Left colon (tissue), 2 donors: ENCODE measurements at regions not wholly inside any gene's neighbourhood (a gene's known extent, or its start where the extent isn't known, plus 50 kb on each side); places are given as distances from the start of the nearest gene placed in this dataset.
"Not testable (repeated sequence)": the region's sequence is repeated elsewhere in the genome, so short reads cannot be mapped to it uniquely, and the experiment has no call there.

Source experiments
- ATAC-seq: fragments of 200-7000 bp; cut with Tn5 transposase; one replicate; pipeline ENCODE4 v1.9.1; 2020; ENCODE audit warnings: mild to moderate bottlenecking, moderate library complexity
- DNase-seq, 2 donors: peaks; one replicate each; pipeline ENCODE4 v3.0.0-alpha.2; 2020
- intact Hi-C, 2 donors: fragments of 100-400 bp; cut with DNase I in 1 of 2; cut with micrococcal nuclease in 1 of 2; formaldehyde crosslinking; loops; one replicate each; pipeline versions ENCODE4 v1.11.2 to v1.14.0; 2022; cut with DNase I, micrococcal nuclease
- donor health status: DM: no; HTN: no; CAD: no.
- donor health status: DM: yes; HTN: yes; CAD: no.

DNA sequence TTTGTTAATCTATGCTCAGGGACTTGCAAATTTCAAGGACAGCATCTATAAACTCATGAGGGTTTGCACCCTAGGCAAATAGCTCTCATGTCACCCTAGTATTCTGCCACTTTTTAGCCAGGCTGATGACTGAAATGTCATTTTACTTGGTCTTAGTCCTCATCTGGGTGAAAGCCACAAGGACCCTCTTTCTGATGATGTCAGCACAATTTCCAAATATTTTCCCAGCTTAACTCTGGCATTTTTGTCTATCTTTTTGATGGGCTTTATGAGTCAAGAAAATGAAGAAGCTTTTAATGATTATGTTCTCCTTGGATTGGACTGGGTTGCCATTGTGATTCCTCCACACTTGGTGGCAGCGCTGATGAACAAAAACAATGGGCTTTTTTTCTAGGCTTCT, 420.1 kb upstream of the BTBD3 start:
- no peak for DNase-seq
- ATAC-seq: no peak
- intact Hi-C loops: no loop called here

DNA sequence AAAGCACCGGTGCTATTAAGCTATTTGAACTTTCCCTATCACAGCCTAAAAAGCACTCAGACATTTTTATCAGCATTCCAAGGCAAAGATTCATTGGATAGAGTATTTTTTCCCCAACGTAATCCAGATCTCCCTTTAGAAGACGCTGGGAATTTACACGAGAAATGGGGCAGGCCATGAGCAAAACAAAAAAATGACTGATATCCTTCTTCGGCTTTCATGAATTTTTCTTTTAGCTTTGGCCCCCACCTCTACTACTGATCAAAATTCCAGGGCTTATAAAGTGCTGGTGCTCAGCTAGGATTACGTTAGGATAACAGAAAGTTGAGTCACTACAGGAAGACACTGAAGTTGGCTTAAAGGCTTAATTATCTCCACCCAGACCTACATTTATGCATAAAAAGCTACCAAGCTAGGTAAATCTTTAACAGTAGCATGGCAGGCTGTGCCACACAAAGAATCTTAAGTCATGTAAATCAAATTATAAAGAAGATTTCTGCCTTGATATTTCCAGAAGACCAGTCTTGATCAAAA, 418.5 kb upstream of the BTBD3 start:
- ATAC-seq: no peak
- no peak for DNase-seq
- intact Hi-C loops: no loop called here

DNA sequence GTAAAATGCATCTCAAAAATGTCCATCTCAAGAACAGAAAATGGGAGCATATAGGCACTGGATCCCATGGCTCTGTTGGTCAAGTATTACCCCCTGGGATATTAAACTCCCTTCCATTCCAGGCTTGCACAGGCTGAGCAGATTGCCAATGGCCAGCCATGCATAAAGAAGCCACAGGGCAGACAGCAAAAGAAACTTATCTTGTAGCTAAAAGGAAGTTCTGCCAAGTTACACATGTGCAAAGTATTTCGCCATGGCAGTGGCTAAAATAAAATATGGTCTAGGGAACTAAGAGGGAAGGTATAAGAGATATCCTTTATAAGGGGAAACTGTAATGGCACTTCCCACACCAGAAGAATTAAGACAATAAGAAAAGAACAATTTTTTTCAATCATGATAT, 415.6 kb upstream of the BTBD3 start:
- no peak for DNase-seq
- intact Hi-C loops: no loop called here
- ATAC-seq: no peak

DNA sequence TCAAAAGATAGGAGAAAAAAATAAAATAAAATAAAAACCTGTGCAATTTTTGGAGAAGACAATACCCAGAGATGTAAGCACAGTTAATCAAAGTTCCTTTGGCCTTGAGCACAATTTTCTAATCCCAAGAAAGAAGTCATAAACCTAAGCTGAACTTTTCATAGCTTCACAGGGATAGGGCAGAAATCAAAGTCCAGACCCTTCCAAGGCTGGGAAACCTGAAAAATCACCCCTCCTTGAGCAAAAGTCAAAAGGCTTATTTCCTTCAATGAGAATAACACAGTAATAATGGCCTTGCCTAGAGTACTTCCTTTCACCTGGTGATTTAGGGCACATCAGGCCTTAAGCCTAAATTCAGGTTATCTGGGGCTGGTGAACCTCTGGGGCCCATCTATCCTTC, 415.0 kb upstream of the BTBD3 start:
- intact Hi-C loops: no loop called here
- DNase-seq (no peak), ATAC-seq (peak; percentile 84)

DNA sequence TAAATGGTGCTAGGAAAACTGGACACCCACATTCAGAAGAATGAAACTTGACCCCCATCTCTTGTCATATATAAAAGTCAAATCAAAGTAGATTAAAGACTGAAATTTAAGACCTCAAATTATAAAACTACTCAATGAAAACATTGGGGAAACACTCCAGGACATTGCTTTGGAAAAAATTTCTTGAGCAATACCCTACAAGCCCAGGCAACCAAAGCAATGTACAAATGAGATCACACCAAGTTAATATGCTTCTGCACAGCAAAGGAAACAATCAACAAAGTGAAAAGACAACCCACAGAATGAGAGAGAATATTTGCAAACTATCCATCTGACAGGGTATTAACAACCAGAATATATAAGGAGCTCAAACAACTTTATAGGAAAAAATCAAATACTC, 407.9 kb upstream of the BTBD3 start:
- intact Hi-C loops: no loop called here
- DNase-seq: no peak
- ATAC-seq: no peak

DNA sequence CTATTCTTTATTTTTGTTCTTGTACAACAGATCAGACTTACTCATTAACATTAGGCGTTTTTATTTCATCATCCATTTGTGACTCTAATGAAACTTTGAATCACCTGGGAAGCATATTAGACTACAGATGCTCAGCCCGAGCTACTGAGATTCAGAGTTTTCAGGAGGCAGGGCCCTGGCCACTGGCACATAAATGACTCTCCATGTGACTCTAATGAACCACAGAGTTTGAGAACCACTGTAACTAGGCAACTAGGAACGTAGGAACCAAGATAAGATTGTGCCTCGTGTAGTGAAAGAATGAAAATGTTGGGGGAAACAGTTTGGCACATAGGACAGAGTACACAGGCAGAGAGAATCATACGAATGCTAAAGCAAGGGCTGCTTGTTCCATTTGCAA, 405.9 kb upstream of the BTBD3 start:
- DNase-seq (no peak), ATAC-seq (no peak)
- intact Hi-C loops: no loop called here

DNA sequence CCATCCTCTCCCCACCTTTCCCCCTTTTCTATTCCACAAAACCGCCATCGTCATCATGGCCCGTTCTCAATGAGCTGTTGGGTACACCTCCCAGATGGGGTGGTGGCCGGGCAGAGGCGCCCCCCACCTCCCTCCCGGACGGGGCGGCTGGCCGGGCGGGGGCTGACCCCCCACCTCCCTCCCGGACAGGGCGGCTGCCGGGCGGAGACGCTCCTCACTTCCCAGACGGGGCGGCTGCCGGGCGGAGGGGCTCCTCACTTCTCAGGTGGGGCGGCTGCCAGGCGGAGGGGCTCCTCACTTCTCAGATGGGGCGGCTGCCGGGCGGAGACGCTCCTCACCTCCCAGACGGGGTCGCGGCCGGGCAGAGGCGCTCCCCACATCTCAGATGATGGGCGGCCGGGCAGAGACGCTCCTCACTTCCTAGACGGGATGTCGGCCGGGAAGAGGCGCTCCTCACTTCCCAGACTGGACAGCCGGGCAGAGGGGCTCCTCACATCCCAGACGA, 404.4 kb upstream of the BTBD3 start:
- ATAC-seq, intact Hi-C loops: not testable (repeated sequence)

DNA sequence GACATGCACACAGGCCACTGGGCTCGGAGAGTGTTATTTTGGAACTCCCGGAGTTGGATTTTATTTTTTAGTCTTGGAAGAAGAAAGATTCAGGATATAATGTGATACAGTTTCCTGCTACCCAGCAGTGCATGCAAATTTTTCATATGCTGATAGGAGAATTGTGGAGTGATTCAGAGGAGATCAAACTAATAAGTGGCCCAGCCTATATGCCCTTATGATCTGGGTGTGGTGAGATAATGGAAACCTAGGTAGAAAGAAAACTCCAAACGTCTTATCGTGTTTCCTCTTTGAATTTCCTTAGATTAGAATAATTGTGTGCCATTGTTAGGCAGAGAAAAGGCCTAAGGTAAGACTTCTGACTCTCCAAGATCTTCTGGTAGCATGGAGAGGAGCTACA, 401.2 kb upstream of the BTBD3 start:
- intact Hi-C loops: no loop called here
- no peak for DNase-seq
- ATAC-seq: peak; percentile 98

More for the DNA sequence above, 404.4 kb upstream of the BTBD3 start:
- DNase-seq: not testable (repeated sequence)

DNA sequence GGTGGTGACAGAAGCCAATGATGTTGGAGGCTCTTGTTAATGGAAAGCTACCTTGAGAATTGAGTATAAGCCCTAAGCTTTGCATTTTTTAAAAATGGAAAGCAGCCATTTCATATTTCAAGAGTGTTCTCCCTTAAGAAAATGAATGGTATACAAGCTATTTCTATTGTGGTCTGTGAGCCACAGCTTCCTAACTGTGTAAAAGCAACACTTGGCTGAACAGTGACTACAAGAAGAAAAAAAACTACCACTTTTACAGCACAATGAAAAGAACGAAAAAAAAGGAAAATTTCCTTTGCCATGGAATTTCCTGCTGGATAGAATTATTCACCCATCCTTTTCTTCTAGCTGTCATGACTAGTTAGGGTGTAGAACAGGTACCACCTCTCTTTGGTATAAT, 397.1 kb upstream of the BTBD3 start:
- intact Hi-C loops: no loop called here
- ATAC-seq: no peak
- DNase-seq: no peak

DNA sequence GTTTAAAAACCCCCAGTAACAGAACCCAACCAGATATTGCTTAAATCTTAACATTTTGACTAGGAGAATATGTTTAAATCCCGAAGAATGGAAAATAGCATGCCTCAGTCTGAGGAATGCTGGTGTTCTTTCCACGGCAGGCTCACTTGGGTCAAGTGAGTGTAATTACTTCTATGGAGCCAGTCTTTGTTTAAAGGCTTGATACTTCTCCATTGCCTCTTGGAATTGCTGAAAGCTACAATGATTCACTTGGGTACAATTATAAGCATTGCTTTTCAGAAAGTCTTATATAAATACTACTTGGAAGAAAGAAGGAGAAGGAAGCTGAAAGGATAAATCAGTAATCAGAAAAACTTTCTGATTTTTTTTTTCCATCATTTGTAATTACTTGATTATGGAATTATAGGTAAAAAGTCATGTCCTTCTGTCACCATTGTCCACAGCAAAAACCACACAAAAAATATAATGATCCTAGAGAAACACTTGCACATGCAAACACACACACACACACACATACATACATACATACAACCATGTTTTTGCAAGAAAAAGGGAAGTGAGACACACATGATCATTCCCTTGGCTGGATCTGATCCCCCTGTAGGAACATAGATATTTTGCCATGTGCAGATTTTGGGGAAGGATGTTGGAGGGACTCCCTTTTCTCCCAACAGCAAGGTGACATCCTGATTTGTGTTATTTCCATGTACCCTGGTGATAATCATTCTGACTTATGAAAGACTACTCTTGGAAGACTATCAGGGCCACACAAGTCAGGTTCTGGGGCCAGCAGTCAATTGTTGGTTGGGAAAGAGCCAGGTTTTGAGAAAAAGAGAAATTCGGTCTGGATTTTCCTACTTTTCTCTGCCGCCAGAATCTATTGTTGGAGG, 396.0 kb upstream of the BTBD3 start:
- no peak for ATAC-seq
- no peak for DNase-seq
- intact Hi-C loops: no loop called here

DNA sequence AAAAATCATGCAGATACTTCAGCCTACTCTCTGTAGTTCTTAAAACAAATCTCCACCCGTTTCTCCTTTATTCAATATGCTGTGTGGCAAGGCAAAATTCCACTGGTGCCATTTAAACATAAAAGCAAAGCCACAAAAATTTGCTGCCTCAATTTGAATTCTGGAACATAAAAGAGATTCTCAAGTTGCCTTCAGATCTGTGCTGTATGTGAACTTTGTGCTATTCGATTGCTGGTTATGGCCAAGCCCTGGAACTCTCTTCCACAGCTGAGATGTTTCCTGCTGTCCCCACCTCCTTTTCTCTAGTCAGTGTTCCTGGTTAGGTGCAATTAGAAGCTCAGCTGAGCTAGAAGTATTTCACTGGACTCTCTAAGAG, 395.3 kb upstream of the BTBD3 start:
- ATAC-seq (peak; percentile 96), DNase-seq (no peak)
- intact Hi-C loops: no loop called here

DNA sequence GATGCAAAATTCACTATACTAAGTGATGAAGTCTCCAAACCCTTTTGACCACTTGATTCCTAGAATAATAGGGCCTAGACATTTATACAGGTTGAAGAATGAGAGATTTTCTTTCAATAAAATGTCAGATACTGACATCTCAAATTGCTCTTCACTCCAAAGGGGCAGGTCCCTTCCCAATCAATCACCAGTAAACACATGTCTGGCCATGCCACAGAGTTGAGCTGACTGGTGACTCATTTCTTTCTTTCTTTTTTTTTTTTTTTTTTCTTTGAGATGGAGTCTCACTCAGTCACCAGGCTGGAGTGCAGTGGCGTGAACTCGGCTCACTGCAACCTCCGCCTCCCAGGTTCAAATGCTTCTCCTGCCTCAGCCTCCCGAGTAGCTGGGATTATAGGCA, 388.6 kb upstream of the BTBD3 start:
- ATAC-seq (no peak), DNase-seq (no peak)
- intact Hi-C loops: no loop called here

DNA sequence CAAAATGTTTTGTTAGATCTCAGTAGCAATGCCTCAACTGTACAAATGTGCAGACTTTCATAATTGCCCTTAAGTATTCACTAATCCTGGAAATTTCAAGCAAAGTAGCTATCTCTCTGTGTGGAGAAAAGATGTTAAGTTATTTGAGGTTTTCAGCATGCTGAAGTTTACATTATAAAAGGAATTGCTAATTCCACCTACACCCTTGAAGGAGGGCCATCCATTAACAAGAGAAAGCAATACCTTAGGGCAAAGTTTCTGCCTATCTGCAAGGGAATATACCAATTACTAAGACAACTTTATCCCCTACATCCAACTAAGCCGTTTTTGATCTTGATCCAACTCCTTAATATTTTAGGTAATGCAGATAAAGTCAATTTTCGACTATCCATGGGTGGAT, 380.7 kb upstream of the BTBD3 start:
- ATAC-seq (no peak), DNase-seq (no peak)
- intact Hi-C loops: no loop called here

DNA sequence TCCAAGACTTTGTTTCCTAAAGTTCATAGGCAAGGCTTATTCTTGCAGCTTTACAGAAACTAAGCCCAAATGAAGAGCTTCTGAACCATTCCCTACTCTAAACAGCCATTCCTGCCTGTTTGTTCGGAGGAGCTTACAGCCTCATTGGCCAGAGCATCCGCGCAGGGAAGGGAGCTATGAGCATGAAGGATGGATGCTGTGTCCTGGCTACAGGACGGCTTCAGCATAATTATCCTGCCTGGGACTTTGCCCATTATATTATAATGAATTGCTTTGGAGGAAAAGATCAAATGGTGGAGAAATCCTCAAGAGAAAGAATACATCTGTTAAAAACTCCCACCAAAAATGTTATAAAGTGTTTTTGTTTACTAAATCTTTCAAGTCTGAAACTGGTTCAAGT, 378.2 kb upstream of the BTBD3 start:
- intact Hi-C loops: no loop called here
- ATAC-seq: no peak
- DNase-seq: no peak

DNA sequence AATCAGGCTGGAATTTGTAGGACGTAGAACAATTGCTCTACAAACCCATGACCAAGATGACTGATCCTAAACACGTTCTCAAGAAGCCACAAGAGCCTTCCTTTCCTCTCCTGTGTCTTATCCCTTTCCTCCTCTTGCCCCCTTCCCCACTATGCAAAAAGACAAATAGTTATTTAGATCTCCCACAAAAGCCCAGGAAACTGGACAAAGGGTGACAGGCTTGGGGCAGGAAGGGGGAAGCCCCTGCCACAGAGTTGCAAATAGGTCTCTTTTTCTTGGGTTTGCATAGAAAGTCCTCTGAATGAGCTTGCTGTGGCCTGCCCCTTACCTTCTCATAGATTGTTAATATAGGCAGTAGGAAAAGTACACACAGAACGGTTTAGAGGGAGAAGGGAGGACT, 377.1 kb upstream of the BTBD3 start:
- ATAC-seq (no peak), DNase-seq (no peak)
- intact Hi-C loops: loop anchor here in 1 of 2 donors (10.0 kb wide), 3 partner anchors 866 to 1066 kb away; partner anchors contain the start of gene JAG1

DNA sequence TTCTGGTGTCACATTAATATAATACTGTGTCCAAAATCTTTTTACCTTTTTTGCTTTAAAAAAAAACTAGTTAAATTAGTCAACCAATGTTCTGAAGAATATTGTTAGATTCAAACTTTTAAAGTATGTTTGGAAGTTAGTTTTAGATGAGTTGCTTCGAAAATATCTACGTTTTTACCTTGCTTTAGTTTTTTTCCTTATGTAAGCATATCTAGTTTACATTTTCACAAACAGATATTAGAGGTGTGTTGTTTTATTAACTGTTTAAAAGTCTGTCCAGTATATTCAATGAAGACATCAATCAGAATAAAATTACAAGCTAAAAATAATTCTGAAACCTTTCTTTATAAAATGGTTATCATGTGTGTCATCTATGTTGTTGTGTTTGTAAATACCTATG, 375.0 kb upstream of the BTBD3 start:
- DNase-seq (no peak), ATAC-seq (no peak)
- intact Hi-C loops: loop anchor here in 1 of 2 donors (10.0 kb wide), 3 partner anchors 868 to 1068 kb away; partner anchors contain the start of gene JAG1

DNA sequence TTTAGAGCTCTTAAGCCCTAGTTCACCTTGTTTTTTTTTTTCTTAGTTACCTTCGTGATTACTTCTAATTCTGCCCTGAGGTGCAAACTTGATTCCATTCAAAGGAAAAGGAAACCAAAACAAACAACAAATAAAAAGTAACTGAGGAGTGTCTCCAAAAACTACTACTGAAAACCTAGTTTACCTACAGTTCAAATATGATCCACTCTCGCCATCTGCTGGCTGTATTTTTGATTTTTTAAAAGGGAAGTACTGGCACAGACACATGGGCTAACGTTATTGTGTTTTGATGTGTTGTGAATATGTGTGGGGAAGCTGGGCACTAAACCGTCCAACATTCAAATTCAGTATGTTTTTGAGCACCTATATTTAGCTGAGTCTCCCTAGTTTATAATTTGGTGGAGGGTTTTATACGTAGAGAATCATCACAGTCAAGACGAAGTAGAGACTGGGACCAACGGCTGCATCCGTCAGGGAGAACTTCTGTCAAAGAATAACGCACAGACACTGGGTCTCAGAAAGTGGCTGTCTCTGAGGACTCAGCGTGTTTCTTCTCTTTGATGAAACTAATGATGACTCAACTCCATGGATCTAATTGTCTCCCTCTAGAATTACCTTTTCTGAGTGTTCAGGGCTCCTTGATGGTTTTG, 373.5 kb upstream of the BTBD3 start:
- ATAC-seq (peak; percentile 68), DNase-seq (peak in 1 of 2 donors; percentile 11)
- intact Hi-C loops: loop anchor here in 1 of 2 donors (10.0 kb wide), 3 partner anchors 869 to 1069 kb away; partner anchors contain the start of gene JAG1

DNA sequence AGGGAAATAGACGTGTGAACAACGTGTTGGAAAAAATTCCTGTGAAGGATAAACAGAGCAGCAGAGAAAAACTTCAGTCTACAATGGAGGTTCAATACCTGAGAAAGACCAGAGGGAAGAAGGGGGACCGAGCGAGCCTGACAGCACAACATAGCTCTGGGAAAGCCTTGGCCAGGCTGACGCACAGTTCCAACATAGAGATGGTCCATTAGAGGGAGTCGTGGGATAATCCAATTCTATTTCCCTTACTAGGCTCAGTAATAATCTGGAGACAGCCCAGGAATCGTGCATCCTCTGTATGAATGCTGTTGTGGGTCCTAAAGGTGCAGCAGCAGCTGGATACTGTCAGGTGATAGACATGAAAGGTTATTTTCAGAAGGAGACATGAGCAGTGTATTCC, 370.8 kb upstream of the BTBD3 start:
- intact Hi-C loops: loop anchor here in 1 of 2 donors (10.0 kb wide), 3 partner anchors 872 to 1072 kb away; partner anchors contain the start of gene JAG1
- ATAC-seq (no peak), DNase-seq (no peak)

DNA sequence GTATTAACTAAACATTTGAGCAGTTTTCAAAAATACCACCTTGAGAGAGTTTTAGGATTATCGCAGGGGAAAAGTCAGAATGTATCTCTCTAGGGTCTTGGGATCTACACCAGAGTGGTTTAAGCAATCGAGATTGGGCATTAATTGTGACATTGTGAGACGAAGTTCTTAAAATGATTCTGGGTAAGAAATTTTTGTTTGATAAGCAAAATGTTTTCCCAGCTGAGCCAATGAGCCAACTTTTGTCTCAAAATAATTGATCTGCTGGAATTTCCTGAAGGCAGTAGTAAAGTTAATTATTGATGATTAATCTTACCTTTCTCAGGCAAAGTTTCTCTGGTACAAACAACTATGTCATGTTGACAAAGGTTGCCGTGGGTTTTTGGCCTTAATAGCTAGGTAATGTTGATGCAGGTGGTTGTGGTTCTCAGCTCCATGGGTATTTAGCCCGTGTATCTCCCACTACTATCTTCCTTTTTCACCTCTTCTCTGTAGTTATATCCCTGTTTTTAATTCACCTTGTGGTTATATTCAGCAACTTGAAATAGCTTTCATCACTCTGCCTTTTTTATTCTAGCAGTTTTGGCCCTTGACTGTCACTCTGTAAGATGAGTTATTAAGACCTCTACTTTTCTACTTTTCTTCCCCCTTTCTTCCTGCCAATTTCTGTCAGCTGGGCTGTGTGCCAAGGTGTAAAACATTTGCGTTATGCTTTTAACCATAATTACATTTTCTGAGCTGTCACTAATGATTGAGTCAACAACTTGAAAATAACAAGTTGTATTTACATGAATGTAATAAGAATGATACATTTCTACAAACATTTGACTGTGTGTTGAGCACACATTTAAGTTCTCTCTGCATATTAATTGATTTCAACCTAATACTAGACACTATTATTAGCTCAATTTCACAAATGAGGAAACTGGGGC, 368.3 kb upstream of the BTBD3 start:
- ATAC-seq: no peak
- intact Hi-C loops: loop anchor here in 1 of 2 donors (10.0 kb wide), 3 partner anchors 875 to 1075 kb away; partner anchors contain the start of gene JAG1
- no peak for DNase-seq
